H1 (cell line): ENCODE measurements at regions not wholly inside any gene's neighbourhood (a gene's known extent, or its start where the extent isn't known, plus 50 kb on each side); places are given as distances from the start of the nearest gene placed in this dataset.

Experiments
- ATF3 ChIP-seq: IDR thresholded peaks from 2 replicates; pipeline ENCODE4 v1.6.1; 2011; ENCODE audit warnings: low read depth, mild to moderate bottlenecking, low read length; ENCODE audit not compliant: insufficient read depth
- CHD1 ChIP-seq: IDR thresholded peaks from 2 replicates; pipeline ENCODE4 v1.6.1; 2012; ENCODE audit warnings: low read depth, low read length, improper control_type of control experiment
- SIX5 ChIP-seq: IDR thresholded peaks from 2 replicates; pipeline ENCODE4 v1.6.1; 2011; ENCODE audit warnings: mild to moderate bottlenecking, low read depth, low read length
- TAF7 ChIP-seq: optimal IDR thresholded peaks from 2 replicates; pipeline ENCODE3; 2011; ENCODE audit warnings: low read depth, mild to moderate bottlenecking, inconsistent platforms, low read length, moderate library complexity, borderline replicate concordance
- ZNF274 ChIP-seq: IDR thresholded peaks from 2 replicates; pipeline ENCODE4 v1.7.0; 2012; ENCODE audit warnings: low read length, borderline replicate concordance; ENCODE audit errors: extremely low read depth

DNA sequence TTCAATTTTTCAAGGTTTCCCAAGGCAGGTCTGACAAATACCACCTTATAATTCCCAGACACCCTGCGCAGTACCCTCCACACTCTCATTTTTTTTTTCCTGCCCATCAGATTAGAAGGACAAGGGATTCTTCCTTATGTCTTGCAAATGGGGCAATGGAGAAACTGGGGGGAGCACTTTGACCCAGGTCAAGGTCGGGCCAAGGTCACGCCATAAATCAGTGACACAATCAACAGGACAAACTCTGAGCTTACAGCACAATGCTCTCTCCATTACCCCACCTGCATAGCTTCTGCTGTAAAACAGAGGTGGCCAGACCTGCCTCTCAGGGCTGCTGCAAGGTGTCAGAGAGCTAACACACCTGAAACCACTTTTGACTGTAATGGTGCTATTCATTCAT is 254.4 kb upstream of the ZMIZ1 start (continued):
- TF ChIP-seq SIX5 = no peak
- TF ChIP-seq ZNF274 = no peak
- no peak for TF ChIP-seq TAF7
- TF ChIP-seq ATF3 = no peak
- TF ChIP-seq CHD1 = no peak
